Stomach (tissue), 8 donors: ENCODE measurements at regions not wholly inside any gene's neighbourhood (a gene's known extent, or its start where the extent isn't known, plus 50 kb on each side); places are given as distances from the start of the nearest gene placed in this dataset.

Experiments
- DNase-seq, 2 donors: peaks; one replicate each; pipeline versions ENCODE4 v3.0.0 to v3.0.0-alpha.2; 2013 to 2019
- H3K27ac ChIP-seq, 5 donors: fragments of 200-600 bp in 4 of 5; sonication (generic) in 4 of 5; one replicate each; pipeline ENCODE4 v1.5.1; 2013 to 2019; ENCODE audit warnings: mild to moderate bottlenecking in 1 of 5, moderate library complexity in 1 of 5
- H3K27me3 ChIP-seq, 3 donors: fragments of 200-600 bp; sonication (generic); one replicate each; pipeline ENCODE4 v1.5.1; 2017 to 2019; ENCODE audit warnings: mixed run types in 1 of 3
- H3K36me3 ChIP-seq, 4 donors: fragments of 200-600 bp; sonication (generic); 1 replicate in 3 of 4; 2 replicates in 1 of 4; pipeline ENCODE4 v1.5.1; 2016 to 2019
- H3K4me1 ChIP-seq, 4 donors: fragments of 200-600 bp; sonication (generic); one replicate each; pipeline ENCODE4 v1.5.1; 2016 to 2019
- H3K4me3 ChIP-seq, 4 donors: fragments of 200-600 bp; sonication (generic) in 3 of 4; one replicate each; pipeline ENCODE4 v1.5.1; 2016 to 2019; ENCODE audit warnings: mild to moderate bottlenecking in 1 of 4
- H3K9me3 ChIP-seq, 4 donors: fragments of 200-600 bp; sonication (generic); one replicate each; pipeline ENCODE4 v1.5.1; 2016 to 2019
- EP300 ChIP-seq: sonication (generic); formaldehyde crosslinking; IDR thresholded peaks from one replicate; pipeline ENCODE4 v1.6.1; 2017; ENCODE audit warnings: antibody characterized with exemption
- POLR2A ChIP-seq, 4 donors: fragments of 450-650 bp; IDR thresholded peaks; one replicate each; pipeline ENCODE4 v1.6.1; 2016; ENCODE audit warnings: antibody characterized with exemption in 4 of 4, control low read depth in 2 of 4, mild to moderate bottlenecking in 1 of 4, moderate library complexity in 1 of 4
- POLR2AphosphoS5 ChIP-seq, 3 donors: sonication (generic); formaldehyde crosslinking; IDR thresholded peaks; one replicate each; pipeline ENCODE4 v1.6.1; 2016; ENCODE audit warnings: antibody characterized with exemption in 3 of 3
- WGBS, 5 donors: extraction: QIAGEN DNeasy Blood & Tissue Kit in 3 of 5; methylation state at CpG; one replicate each; pipeline versions ENCODE4 v1.1.5 to v1.1.7; 2013 to 2018; 5-methylcytosine and 5-hydroxymethylcytosine counted together
- intact Hi-C: fragments of 100-400 bp; cut with DNase I; formaldehyde crosslinking; loops from one replicate; pipeline ENCODE4 v1.15.1; 2023; ENCODE audit warnings: low total_unique reads
- TF ChIP-seq, protein P1 (sequence below), 7 experiments: fragments of 450-650 bp in 4 of 7; fragments of 200-600 bp in 3 of 7; sonication (generic) in 3 of 7; IDR thresholded peaks; one replicate each; pipeline ENCODE4 v1.5.1; 2016 to 2019; ENCODE audit warnings: antibody characterized with exemption in 7 of 7, control low read depth in 2 of 7, mild to moderate bottlenecking in 1 of 7
- donor health status: healthy with polysubstance abuse.
- donor health status: Bipolar disorder and iron deficiency.
- donor health status: healthy.

DNA sequence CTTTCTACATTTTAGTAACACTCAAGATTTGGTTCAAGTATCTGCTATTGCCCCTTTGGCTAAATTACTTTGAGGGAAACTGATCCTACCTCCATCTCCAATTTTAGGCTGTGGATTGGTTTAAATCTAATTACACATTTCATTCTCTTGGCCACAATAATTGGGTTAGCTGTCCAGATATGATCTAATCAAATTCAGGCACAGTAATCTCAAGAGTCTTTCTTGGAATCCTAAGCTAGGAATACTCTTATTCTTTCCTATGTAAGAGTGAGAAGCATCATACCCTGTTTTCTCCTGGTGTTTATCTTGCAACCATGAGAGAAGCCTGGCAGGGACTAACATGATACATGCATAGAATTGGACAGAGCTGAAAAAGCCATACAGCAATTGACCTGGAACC lies 300.4 kb upstream of the MARCKS start:
- H3K4me3 ChIP-seq, result no peak overlapping the region
- TF ChIP-seq POLR2A (IDR thresholded peaks at IDR 0.05), result no peak
- TF ChIP-seq, protein P1, sequence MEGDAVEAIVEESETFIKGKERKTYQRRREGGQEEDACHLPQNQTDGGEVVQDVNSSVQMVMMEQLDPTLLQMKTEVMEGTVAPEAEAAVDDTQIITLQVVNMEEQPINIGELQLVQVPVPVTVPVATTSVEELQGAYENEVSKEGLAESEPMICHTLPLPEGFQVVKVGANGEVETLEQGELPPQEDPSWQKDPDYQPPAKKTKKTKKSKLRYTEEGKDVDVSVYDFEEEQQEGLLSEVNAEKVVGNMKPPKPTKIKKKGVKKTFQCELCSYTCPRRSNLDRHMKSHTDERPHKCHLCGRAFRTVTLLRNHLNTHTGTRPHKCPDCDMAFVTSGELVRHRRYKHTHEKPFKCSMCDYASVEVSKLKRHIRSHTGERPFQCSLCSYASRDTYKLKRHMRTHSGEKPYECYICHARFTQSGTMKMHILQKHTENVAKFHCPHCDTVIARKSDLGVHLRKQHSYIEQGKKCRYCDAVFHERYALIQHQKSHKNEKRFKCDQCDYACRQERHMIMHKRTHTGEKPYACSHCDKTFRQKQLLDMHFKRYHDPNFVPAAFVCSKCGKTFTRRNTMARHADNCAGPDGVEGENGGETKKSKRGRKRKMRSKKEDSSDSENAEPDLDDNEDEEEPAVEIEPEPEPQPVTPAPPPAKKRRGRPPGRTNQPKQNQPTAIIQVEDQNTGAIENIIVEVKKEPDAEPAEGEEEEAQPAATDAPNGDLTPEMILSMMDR (IDR thresholded peaks at IDR 0.05), result no peak
- H3K4me1 ChIP-seq, result peaks cover 0 to 13% (median 5%) of the 10 kb centered on the region in 4 donors
- intact Hi-C loops, result no loop called here
- no peak overlapping the region for H3K27ac ChIP-seq
- no peaks in the 10 kb centered on the region for H3K36me3 ChIP-seq
- DNase-seq, result no peak
- no peaks in the 10 kb centered on the region for H3K9me3 ChIP-seq
- no peaks in the 10 kb centered on the region for H3K27me3 ChIP-seq

DNA sequence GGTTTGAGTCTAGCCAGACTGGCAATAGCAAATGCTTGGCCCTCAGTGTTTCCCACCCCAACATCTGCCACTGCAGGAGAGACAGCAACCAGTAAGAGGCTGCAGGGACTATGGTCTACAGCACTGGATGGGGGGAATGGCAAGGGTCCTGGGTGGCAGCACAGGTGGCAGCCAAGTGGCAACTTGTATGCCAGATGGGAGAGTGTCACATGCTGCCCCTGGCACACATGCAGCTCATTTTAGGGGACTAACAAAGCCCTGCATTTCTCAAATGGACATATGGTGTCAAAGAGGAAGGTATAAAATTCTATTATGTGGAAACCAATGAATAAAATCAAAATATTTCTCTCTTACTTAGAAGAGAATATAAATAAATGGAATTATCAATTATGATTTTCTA lies 298.7 kb upstream of the MARCKS start:
- no peak overlapping the region for H3K27ac ChIP-seq
- TF ChIP-seq POLR2AphosphoS5 (IDR thresholded peaks at IDR 0.05) (no peak), POLR2A (IDR thresholded peaks at IDR 0.05) (no peak)
- TF ChIP-seq, protein P1 (IDR thresholded peaks at IDR 0.05), result no peak
- no peak for DNase-seq
- H3K36me3 ChIP-seq, result no peaks in the 10 kb centered on the region
- H3K4me3 ChIP-seq, result no peak overlapping the region
- H3K9me3 ChIP-seq, result no peaks in the 10 kb centered on the region
- peaks cover 0 to 13% (median 5%) of the 10 kb centered on the region in 4 donors for H3K4me1 ChIP-seq
- no peaks in the 10 kb centered on the region for H3K27me3 ChIP-seq
- intact Hi-C loops, result no loop called here

DNA sequence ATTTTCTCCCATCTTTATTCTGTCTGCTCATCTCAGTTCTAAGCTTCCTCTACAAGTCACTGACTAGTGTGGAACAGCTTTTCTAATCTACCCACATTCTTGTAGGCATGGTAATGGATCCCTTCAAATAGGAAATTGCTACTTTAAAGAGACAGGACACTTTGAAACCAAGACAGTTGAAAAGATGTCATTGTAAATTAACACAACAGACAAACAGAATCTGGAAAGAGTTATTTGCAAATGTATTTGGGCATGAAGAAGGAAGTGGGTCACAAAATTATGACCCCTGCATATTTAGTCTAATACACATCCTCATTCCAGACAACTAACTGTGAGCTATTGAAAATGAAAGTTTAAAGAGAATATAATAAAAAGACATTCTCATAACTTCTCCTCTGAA lies 298.2 kb upstream of the MARCKS start:
- no peak for TF ChIP-seq POLR2A (IDR thresholded peaks at IDR 0.05)
- TF ChIP-seq, protein P1 (IDR thresholded peaks at IDR 0.05), result no peak
- TF ChIP-seq POLR2AphosphoS5 (IDR thresholded peaks at IDR 0.05), result no peak
- H3K36me3 ChIP-seq, result no peaks in the 10 kb centered on the region
- no peak overlapping the region for H3K27ac ChIP-seq
- intact Hi-C loops, result no loop called here
- no peaks in the 10 kb centered on the region for H3K27me3 ChIP-seq
- DNase-seq, result peak in 1 of 2 donors; percentile 34
- peaks cover 0 to 13% (median 5%) of the 10 kb centered on the region in 4 donors for H3K4me1 ChIP-seq
- H3K9me3 ChIP-seq, result no peaks in the 10 kb centered on the region
- H3K4me3 ChIP-seq, result no peak overlapping the region

DNA sequence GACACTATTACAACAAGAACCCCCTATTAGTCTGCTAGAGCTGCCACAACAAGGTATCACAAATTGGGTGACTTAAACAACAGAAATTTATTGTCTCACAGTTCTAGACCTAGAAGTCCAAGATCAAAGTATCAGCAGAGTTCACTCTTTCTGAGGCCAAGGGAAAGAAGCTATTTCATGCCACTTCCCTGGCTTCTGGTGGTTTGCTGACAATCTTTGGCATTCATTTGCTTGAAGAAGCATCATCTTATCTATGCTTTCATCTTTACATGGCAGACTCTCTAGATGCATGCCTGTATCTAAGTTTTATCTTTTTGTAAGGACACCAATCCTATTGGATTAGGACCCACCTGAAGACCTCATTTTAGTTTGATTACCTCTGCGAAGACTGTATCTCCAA lies 296.8 kb upstream of the MARCKS start:
- DNase-seq, result no peak
- intact Hi-C loops, result no loop called here
- H3K9me3 ChIP-seq, result no peaks in the 10 kb centered on the region
- TF ChIP-seq POLR2A (IDR thresholded peaks at IDR 0.05) (no peak), EP300 (no peak), POLR2AphosphoS5 (IDR thresholded peaks at IDR 0.05) (no peak)
- TF ChIP-seq, protein P1 (IDR thresholded peaks at IDR 0.05), result no peak
- no peak overlapping the region for H3K4me3 ChIP-seq
- no peaks in the 10 kb centered on the region for H3K36me3 ChIP-seq
- no peaks in the 10 kb centered on the region for H3K27me3 ChIP-seq
- no peak overlapping the region for H3K27ac ChIP-seq
- peaks cover 0 to 22% (median 9%) of the 10 kb centered on the region in 4 donors for H3K4me1 ChIP-seq
- WGBS, 5 donors, result 88 to 100% (median 97%) methylated on average over 1 of the region's 1 CpG

DNA sequence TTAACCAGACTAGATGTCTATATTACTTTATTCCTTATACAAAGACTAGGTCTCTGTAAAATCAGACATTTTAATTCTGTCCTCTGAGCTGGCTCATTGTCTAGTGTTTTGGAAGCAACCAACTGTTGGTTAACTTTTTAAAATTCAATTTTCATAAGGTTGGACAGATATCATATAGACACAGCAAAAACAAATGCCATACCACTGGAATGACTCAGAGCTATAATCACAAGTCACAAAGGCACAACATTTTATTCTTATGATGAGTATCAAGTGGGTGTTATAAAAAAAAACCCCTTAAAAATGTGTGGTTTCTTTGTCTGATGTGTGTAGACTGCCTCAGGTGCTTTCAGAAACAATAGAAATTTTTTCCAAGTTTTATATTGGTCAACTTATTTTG lies 296.2 kb upstream of the MARCKS start:
- no peak overlapping the region for H3K4me3 ChIP-seq
- H3K36me3 ChIP-seq, result no peaks in the 10 kb centered on the region
- no peaks in the 10 kb centered on the region for H3K27me3 ChIP-seq
- no peaks in the 10 kb centered on the region for H3K9me3 ChIP-seq
- no peak overlapping the region for H3K27ac ChIP-seq
- peaks cover 0 to 24% (median 9%) of the 10 kb centered on the region in 4 donors for H3K4me1 ChIP-seq
- intact Hi-C loops, result no loop called here
- TF ChIP-seq EP300, result no peak
- TF ChIP-seq, protein P1 (IDR thresholded peaks at IDR 0.05), result no peak
- no peak for TF ChIP-seq POLR2AphosphoS5 (IDR thresholded peaks at IDR 0.05)
- no peak for TF ChIP-seq POLR2A (IDR thresholded peaks at IDR 0.05)
- no peak for DNase-seq
